ENCODE measurements at regions not wholly inside any gene's neighbourhood (a gene's known extent, or its start where the extent isn't known, plus 50 kb on each side); places are given as distances from the start of the nearest gene placed in this dataset.
"Not testable (repeated sequence)": the region's sequence is repeated elsewhere in the genome, so short reads cannot be mapped to it uniquely, and the experiment has no call there.

GRCh38 chr1:94675373-94675772 lies 133.8 kb upstream of the F3 start:
- no peak for DNase-seq (ENCODE audit: low read depth in 3 of 3, low spot score in 2 of 3)

GRCh38 chr1:94674876-94675275 lies 133.3 kb upstream of the F3 start:
- DNase-seq (ENCODE audit: low read depth in 3 of 3, low spot score in 2 of 3), result no peak

DNA sequence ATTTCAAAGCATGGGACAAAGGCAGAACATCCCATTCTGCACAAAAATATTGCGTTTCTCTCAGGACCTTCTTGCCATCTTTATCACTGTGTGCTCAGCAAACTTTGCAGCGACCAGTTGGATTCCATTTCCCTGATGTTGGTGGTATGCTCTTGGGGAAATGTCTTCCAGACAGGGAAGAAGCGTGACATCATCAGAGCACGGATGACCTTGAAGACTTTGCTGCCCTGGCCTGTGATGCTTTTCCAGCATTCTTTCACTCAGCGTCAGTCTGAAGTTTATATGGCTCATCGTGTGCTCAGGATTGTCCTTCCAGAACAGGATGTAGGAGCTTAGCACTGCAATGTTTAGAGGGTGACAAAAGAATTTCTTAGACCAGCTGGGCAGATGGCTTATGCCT lies 131.4 kb upstream of the F3 start:
- no peak for DNase-seq (ENCODE audit: low read depth in 3 of 3, low spot score in 2 of 3)

GRCh38 chr1:94672001-94672400 lies 130.4 kb upstream of the F3 start:
- no peak for DNase-seq (ENCODE audit: low read depth in 3 of 3, low spot score in 2 of 3)

DNA sequence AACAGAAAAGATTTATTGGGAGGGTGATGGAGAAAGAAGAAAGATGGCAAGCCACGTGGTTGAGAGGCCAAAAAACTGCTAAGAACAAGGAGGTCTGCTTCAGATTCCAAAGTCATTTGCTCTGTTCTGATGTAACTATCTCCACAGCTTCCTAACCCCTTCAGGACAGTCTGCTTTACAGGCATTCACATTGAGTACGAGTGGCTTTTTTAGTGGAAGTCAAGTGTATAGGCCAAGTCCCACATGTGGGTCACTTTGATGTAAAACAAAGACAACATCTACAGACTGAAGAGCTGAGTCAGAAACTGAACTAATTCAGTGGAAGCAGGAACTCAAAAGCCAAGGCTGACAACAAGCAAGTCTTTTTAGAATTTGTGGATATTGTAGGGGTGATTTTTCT lies 128.7 kb upstream of the F3 start:
- no peak for DNase-seq (ENCODE audit: low read depth in 3 of 3, low spot score in 2 of 3)

- DNase-seq (ENCODE audit: low read depth in 3 of 3, low spot score in 2 of 3), result no peak
Observed at GRCh38 chr1:94669198-94669597, 127.6 kb upstream of the F3 start.

GRCh38 chr1:94668528-94668927 lies 127.0 kb upstream of the F3 start:
- no peak for DNase-seq (ENCODE audit: low read depth in 3 of 3, low spot score in 2 of 3)

DNA sequence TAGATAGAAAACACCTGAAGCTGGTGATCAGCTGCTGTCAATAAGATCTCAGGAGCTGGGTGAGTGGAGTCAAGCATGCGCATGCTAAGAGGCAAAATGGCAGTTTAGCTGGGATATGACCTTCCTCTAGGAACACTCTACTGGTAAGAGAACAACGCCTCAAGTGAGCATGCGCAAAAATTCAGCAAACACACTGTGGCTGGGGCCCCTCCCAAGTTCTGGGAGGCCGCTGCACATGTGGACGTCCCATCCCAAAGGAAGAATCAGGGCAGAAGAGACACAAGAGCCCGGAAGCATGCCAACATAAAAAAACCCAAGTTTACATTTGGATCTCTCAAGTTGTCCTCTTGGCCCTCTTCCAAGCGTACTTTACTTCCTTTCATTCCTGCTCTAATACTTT lies 126.3 kb upstream of the F3 start:
- DNase-seq (ENCODE audit: low read depth in 3 of 3, low spot score in 2 of 3), result no peak

DNA sequence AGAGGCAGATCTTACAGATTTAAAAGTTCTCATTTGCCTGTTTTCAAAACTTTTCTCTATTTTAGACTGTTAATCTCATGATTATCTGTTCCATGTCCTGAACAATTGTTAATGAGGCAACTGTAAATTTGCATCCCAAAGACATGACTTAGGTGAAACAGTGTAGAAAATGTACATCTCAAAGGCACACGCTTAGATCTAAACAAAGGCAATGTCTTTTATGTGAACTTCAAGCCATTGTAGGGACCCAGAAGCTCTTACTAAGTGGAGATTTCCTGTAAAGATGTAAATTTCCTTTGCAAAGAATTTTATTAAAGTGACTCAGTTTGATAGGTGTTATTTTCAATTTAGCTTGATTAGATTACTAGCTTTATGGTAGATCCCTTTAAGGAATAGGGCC lies 125.2 kb upstream of the F3 start:
- no peak for DNase-seq (ENCODE audit: low read depth in 3 of 3, low spot score in 2 of 3)

GRCh38 chr1:94661431-94661932 lies 119.9 kb upstream of the F3 start:
- no peak for DNase-seq (ENCODE audit: low read depth in 3 of 3, low spot score in 2 of 3)

- DNase-seq (ENCODE audit: low read depth in 3 of 3, low spot score in 2 of 3), result no peak
Observed at GRCh38 chr1:94660994-94661393, 119.4 kb upstream of the F3 start.

- DNase-seq (ENCODE audit: low read depth in 3 of 3, low spot score in 2 of 3), result no peak
Observed at GRCh38 chr1:94660258-94660657, 118.7 kb upstream of the F3 start.

GRCh38 chr1:94659202-94659601 lies 117.6 kb upstream of the F3 start:
- DNase-seq (ENCODE audit: low read depth in 3 of 3, low spot score in 2 of 3), result not testable (repeated sequence)

GRCh38 chr1:94658221-94658620 lies 116.7 kb upstream of the F3 start:
- no peak for DNase-seq (ENCODE audit: low read depth in 3 of 3, low spot score in 2 of 3)

DNA sequence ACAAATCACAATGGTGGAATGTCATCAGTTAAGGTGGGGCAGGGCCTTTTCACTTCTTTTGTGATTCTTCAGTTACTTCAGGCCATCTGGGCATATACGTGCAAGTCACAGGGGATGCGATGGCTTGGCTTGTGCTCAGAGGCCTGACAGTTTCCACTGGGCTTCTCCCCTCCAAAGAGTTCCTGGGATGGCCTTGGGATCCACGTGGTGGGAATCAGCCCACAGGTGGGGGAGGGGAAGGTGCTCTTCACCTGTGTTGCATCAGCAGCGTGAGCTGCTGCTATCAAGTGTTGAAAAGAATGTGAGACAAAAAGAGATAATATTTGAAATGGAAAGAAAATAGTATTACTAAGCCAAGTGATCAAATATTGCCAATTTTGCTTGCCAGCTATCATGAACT lies 116.2 kb upstream of the F3 start:
- DNase-seq (ENCODE audit: low read depth in 3 of 3, low spot score in 2 of 3), result not testable (repeated sequence)

GRCh38 chr1:94656967-94657366 lies 115.4 kb upstream of the F3 start:
- DNase-seq (ENCODE audit: low read depth in 3 of 3, low spot score in 2 of 3), result no peak

DNA sequence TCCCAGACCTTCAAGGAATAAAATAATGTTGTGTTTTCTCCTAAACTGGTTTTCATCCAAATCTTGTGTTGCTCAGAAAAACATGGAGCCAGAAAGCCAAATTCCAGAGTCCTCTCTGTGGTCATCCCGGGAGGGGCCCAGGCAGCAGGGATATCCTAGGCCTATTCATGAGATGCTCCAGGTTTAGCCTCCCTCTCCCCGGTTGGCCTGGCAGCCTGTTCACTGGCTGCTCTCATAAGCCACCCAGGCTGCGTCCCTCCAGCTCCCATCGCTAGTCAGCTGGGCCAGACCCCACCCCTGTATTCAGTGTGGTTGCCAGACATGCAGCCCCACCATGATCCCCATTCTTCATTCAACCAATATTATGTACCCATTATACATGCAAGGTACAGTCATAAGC lies 113.4 kb upstream of the F3 start:
- DNase-seq (ENCODE audit: low read depth in 3 of 3, low spot score in 2 of 3), result no peak

DNA sequence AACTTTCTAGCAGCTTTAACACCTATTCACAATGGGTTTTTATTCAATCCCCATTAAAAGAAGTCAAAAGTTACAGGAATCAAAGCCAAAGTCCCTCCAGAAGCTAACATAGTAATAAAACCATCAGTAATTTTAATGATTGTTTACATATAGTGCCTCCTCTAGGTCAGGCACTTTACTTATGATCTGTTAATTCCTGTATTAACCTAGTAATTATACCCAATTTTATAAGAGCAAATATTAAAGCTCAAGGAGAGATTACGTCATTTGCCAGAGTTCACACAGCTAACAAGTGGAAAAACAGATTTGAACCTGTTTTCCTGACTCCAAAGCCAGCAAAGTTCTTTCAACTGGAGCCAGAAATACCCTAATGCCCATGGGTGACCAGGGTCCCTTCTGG lies 112.9 kb upstream of the F3 start:
- no peak for DNase-seq (ENCODE audit: low read depth in 3 of 3, low spot score in 2 of 3)

- no peak for DNase-seq (ENCODE audit: low read depth in 3 of 3, low spot score in 2 of 3)
Observed at GRCh38 chr1:94654031-94654430, 112.5 kb upstream of the F3 start.

DNA sequence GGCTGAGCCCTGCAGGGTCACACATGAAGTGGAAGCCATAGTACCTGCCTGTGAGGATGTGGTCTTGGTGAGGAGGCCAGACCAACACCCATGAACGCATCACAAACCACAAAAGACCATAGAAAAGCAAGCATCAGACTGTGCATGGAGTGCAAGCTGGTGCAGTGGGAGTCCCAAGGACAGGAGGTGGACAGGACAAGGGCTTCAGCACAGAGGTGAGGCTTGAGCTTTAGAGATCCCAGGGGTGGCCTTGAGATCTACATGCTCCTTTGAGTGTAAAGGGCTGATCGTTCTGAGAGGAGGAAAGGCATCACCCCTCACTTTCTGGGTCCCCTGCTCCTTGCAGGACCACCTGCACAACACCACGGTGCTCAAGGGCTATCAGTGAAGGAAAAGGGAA lies 111.9 kb upstream of the F3 start:
- DNase-seq (ENCODE audit: low read depth in 3 of 3, low spot score in 2 of 3), result no peak

GRCh38 chr1:94651076-94651475 lies 109.5 kb upstream of the F3 start:
- no peak for DNase-seq (ENCODE audit: low read depth in 3 of 3, low spot score in 2 of 3)

GRCh38 chr1:94650301-94650700 lies 108.7 kb upstream of the F3 start:
- DNase-seq (ENCODE audit: low read depth in 3 of 3, low spot score in 2 of 3), result no peak

GRCh38 chr1:94648225-94649007 lies 106.9 kb upstream of the F3 start:
- peak in 2 of 3 donors; percentile 25 to 29 for DNase-seq (ENCODE audit: low read depth in 3 of 3, low spot score in 2 of 3)

Data from right renal cortex interstitium (tissue), 3 donors.